ENCODE measurements at regions not wholly inside any gene's neighbourhood (a gene's known extent, or its start where the extent isn't known, plus 50 kb on each side); places are given as distances from the start of the nearest gene placed in this dataset.

- TF ChIP-seq, protein P1, sequence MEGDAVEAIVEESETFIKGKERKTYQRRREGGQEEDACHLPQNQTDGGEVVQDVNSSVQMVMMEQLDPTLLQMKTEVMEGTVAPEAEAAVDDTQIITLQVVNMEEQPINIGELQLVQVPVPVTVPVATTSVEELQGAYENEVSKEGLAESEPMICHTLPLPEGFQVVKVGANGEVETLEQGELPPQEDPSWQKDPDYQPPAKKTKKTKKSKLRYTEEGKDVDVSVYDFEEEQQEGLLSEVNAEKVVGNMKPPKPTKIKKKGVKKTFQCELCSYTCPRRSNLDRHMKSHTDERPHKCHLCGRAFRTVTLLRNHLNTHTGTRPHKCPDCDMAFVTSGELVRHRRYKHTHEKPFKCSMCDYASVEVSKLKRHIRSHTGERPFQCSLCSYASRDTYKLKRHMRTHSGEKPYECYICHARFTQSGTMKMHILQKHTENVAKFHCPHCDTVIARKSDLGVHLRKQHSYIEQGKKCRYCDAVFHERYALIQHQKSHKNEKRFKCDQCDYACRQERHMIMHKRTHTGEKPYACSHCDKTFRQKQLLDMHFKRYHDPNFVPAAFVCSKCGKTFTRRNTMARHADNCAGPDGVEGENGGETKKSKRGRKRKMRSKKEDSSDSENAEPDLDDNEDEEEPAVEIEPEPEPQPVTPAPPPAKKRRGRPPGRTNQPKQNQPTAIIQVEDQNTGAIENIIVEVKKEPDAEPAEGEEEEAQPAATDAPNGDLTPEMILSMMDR (conservative IDR thresholded peaks at IDR 0.05; ENCODE audit: low read depth, low read length), result no peak
- no peak for TF ChIP-seq EZH2 (IDR thresholded peaks at IDR 0.05; ENCODE audit: borderline replicate concordance, low read depth, low read length, poor library complexity, severe bottlenecking)
These were observed 218.1 kb downstream of the SLITRK5 start for GRCh38 chr13:87889254-87889653.

All from A673 (cell line).